OCI-LY7 (cell line): ENCODE measurements at regions not wholly inside any gene's neighbourhood (a gene's known extent, or its start where the extent isn't known, plus 50 kb on each side); places are given as distances from the start of the nearest gene placed in this dataset.

ENCODE experiments used
- CTCF ChIP-seq: fragments of 200-600 bp; sonication (generic); conservative IDR thresholded peaks from 2 replicates; pipeline ENCODE4 v1.5.1; 2014; ENCODE audit warnings: mild to moderate bottlenecking, antibody characterized with exemption, low read length, moderate library complexity, mixed read lengths
- EZH2phosphoT487 ChIP-seq: fragments of 200-600 bp; sonication (generic); IDR thresholded peaks from 2 replicates; pipeline ENCODE4 v1.6.1; 2018; ENCODE audit warnings: low read depth, borderline replicate concordance, mild to moderate bottlenecking, mixed run types, antibody characterized with exemption, low read length, moderate library complexity, mixed read lengths

DNA sequence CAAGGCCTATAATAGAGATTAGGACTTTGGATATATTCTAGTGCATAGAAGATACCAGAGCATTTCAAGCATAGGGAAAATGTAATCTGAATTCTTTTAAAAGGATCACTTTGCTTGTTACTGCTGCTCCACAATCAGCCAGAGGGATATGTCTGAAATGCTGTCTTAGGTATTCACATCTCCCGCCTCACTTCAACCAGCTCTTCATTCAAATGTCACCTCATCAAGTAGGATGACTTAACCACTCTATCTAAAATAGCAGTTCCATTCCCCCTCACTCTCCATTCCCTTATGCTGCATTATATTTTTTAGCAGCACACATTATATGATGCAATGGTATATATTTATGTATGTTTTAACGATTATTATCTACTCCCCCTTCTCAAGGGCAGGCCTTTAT is 500.3 kb upstream of the GRIA1 start:
- TF ChIP-seq CTCF (no peak), EZH2phosphoT487 (no peak)
